ENCODE measurements at regions not wholly inside any gene's neighbourhood (a gene's known extent, or its start where the extent isn't known, plus 50 kb on each side); places are given as distances from the start of the nearest gene placed in this dataset.
"Not testable (repeated sequence)": the region's sequence is repeated elsewhere in the genome, so short reads cannot be mapped to it uniquely, and the experiment has no call there.

DNA sequence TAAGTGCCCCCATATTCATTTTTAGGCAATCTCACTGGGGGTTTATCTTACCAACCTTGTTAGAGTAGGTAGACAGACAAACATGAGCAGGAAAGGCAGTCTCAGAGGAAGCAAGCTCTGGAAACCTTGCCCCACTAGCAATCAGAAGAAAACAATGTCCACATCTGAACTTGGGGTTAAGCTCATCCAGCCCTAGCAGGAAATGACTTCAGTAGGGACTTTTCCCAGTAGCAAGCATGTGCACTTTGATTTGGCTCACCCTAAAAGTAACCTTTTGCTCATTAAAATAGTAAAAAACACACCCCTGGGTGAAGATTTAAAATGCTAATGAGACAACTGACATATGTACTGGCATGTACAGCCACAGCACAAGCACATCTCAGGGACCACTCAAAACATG lies 175.5 kb downstream of the AKAIN1 start:
- DNase-seq (ENCODE audit: low spot score) = no peak

DNA sequence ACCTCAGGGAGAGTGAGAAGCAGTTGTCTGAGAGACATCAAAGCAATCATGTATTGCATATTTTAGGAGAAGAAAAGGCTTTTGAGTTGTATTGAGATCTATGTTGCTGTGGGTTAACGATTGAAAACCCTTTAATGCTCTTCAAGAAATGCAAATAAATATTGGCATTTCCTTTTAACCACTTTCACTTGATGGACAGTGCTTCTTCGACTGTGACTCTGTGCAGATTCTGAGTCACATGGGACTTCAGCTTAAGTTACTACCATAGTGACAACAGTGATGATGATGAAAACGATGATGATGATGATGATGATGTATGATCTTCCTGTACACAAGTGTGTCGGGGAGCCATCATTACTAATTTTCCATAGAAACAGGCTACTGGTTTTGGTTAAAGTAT lies 181.8 kb downstream of the AKAIN1 start:
- no peak for DNase-seq (ENCODE audit: low spot score)

DNA sequence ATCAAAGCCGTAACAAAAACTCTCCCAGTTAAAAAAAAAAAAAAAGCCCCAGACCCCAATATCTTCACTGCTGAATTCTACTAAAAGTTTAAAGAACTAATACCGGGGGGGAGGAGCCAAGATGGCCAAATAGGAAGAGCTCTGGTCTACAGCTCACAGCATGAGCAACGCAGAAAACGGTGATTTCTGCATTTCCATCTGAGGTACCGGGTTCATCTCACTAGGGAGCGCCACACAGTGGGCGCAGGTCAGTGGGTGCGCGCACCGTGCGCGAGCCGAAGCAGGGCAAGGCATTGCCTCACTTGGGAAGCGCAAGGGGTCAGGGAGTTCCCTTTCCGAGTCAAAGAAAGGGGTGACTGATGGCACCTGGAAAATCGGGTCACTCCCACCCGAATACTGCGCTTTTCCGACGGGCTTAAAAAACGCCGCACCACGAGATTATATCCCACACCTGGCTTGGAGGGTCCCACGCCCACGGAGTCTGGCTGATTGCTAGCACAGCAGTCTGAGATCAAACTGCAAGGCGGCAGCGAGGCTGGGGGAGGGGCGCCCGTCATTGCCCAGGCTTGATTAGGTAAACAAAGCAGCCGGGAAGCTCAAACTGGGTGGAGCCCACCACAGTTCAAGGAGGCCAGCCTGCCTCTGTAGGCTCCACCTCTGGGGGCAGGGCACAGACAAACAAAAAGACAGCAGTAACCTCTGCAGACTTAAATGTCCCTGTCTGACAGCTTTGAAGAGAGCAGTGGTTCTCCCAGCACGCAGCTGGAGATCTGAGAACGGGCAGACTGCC lies 192.8 kb downstream of the AKAIN1 start:
- not testable (repeated sequence) for DNase-seq (ENCODE audit: low spot score)

DNA sequence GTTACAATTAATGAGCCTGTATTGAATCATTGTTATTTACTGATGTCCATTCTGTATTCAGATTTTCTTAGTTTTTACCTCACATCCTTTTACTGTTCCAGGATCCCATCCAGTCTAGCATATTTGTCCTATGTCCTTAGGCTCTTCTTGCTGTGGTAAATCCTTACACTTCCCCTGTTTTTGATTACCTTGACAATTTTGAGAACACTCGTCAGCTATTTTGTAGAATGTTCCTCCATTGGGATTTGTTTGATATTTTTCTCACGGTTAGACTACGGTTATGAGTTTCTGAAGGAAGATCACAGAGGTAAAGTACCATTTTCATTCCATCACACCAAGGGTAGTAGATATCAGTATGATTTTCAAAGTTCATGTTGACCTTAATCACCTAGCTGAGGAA lies 202.3 kb downstream of the AKAIN1 start:
- no peak for DNase-seq (ENCODE audit: low spot score)

DNA sequence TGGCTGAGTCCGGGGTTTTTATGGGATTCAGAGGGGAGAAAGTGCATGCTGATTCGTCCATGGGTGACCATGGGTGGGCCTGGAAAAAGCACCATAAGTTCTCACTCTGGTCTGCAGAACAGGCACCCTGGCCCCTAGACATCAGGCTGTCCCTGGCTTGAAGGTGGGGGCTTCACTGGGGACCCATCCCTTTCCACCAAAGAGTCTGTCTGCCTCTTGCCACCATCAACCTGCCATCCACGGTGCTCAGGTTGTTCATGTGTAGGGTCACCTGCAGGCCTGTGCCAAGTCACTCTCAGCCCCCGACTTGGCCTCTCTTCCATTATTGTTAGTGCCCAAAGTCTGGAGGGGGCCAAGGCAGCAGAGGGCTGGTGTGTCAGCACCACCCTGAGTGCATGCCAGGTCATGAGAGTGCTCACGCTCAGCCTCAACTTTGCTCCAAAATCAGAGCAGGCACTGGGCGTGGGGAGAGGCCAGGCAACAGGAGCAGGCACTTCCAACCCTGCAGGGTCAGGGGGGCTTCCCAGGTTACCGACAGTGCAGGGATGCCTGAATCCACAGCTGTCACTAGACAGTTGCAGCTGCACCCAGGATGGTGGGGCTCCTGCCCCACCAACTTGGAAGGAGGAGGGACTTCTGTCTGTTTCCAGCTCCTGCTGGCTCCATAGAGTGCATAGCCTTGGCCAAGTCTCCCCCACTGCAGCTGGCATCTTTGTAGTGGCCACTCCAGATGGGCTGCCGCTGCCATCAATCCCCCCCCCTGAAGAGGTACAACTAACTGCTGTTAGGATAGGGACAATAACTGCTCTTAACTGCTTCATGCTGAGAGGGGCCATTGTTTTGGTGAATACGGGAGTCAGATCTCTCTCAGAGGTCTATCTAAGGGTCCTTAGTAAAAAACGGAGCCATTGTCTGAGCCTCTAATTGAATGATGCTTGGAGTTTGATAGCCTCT lies 209.3 kb downstream of the AKAIN1 start:
- DNase-seq (ENCODE audit: low spot score) = no peak

DNA sequence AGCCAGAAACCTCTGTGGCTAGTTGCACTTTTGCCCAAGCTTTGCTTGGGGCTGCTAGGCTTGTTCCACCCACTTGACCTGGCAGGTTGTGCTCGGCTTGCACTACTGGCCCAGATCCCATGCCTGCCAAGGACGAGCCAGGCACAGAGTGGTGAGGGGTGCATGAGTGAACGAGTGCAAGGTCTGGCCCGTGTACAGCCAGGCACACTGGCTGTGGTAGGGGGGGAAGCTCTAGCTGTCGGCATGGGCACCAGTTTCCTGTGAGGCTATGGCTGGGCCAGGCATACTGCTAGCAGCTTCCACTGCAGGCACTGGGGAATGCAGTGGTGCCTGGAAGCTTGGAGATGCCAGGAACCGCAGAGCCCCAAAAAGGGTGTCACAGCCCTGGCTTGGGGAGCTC lies 210.4 kb downstream of the AKAIN1 start:
- no peak for DNase-seq (ENCODE audit: low spot score)

DNA sequence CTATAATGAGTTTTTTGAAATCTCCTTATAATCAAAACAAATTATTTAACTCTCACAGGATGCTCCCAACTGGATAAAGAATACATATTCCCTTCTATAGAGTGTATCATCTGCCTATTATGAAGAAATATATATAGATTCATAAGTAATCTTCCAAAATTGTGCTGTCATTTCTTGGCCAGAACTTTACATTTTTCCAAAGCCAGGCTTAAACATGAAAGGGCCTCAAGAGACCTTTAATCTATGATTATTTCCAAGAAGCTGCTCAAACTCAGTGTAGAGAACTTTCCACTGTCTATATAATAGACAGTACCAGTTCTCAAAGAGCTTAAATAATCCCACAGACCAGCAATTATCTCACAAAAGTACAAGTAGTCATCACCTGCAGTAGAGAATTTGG lies 211.0 kb downstream of the AKAIN1 start:
- no peak for DNase-seq (ENCODE audit: low spot score)

DNA sequence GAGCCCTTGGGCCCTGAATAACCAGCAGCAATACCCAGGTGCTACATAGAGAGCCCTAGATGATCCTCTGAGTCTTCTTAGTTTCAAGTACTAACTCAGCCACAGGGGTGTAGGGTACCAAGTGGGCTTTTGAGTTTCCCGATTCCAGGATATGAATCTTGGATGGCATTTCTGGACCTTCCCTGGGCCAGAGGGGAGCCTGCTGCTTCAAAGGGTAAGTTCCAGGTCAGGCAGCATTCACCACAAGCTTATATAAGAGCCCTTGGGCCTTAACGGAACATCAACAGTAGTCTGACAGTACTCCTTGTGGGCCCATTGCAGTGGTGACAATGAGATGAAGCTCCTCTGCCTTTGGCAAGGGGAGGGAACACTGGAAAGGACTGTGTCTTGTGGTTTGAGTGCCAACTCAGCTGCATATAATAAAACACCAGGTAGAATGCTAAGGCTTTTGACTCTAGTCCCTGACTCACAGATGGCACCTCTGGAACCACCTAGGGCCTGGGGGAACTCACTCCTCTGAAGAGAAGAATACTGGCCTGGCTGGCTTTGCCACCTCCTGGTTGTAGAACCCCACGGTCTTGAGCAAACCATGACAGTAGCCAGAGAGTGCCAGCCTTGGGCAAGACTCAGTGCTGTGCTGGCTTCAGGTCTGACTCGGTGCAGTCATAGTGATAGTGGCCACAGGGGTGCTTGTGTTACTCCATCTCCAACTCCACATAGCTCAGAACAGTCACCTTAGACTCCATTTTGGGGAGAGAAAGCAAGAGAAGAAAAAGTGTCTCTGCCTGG lies 235.7 kb downstream of the AKAIN1 start:
- no peak for DNase-seq (ENCODE audit: low spot score)

DNA sequence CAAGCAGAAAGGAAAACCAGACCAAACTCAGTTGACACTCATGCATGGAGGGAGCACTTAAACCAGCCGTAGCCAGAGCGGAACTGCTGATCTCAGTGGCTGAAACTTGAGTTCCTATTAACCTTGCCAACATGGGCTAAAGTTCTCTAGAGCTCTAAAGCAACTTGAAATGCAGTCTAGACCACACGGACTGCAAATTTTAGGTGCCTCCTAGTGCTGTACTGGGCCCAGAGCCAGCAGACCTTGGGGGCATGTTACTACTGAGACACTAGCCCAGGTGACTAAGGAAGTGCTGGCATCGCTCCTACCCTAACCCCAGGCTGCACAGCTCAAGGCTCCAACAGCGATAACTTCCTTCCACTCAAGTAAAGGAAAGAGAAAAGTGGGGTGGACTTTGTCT lies 236.5 kb downstream of the AKAIN1 start:
- no peak for DNase-seq (ENCODE audit: low spot score)

DNA sequence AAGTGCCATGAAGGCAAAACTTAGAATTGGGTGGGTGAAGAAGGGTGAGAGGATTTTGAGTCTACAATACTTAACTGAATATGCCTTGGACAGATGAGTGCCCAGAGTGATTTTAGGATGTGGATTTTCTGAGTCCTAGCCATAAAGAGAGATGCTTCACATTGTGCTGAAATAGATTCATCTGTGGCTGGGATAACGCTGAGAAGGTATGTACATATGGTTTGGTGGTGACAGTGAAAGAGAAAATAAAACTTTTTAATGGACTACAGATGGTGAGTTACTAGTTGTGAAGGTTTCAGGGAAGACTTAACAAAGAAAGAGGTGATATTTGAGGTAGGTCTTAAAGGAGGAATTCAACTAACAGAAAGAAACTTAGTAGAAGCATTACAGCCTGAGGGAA lies 265.8 kb downstream of the AKAIN1 start:
- DNase-seq (ENCODE audit: low spot score) = no peak

DNA sequence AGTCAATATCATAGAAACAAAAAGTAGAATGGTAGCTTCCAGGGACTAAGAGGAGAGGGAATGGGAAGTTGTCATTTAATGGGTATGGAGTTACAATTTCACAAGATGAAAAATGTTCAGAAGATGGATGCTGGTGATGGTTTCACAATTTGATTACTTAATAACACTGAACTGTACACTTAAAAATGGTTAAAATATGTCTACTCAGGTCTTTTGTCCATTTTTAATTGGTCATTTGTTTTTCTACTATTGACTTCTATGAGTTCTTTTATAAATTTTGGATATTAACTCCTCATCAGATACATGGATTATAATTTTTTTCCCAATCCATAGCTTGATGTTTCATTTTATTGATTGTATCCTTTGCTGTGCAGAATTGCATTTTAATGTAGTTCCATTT lies 275.5 kb downstream of the AKAIN1 start:
- DNase-seq (ENCODE audit: low spot score) = no peak

DNA sequence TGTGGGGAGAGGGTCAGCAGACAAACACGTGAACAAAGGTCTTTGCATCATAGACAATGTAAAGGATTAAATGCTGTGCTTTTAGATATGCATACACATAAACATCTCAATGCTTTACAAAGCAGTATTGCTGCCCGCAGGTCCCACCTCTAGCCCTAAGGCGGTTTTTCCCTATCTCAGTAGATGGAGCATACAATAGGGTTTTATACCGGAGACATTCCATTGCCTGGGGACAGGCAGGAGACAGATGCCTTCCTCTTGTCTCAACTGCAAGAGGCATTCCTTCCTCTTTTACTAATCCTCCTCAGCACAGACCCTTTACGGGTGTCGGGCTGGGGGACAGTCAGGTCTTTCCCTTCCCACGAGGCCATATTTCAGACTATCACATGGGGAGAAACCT lies 279.5 kb downstream of the AKAIN1 start:
- not testable (repeated sequence) for DNase-seq (ENCODE audit: low spot score)

DNA sequence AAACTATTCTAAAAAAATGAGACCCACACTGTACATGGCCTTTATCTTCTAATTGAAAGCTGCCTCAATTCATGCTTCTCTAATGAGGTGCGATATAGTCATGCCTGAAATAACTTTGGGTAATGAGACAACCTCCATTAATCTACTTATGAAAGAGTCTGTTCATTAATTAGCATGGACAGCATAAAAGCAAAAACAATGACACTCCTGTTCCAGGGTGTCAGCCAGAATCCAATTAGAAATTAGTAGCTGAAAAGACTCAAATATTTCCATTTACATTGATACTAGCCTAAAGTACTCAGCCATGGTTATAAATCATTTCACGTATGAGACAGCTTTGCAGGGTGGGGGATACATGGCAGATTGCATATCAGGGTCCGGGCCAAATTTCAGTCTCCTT lies 288.7 kb downstream of the AKAIN1 start:
- DNase-seq (ENCODE audit: low spot score) = no peak

DNA sequence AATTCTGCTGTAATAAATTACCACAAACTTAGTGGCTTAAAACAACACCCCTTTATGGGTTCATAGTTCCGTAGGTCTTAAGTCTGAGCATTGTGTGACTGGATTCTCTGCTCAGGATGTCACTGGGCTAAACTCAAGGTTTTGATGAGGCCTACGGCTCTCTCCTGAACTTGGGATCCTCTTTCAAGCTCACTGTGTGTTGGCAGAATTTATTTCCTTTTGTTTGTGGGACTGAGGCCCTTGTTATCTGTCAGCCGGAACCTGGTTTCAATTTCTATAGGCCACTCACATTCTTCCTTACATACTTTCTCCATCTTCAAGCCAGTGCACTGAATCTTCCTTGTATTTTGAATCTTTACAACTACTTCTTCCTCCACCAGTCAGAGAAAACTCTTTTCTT lies 290.2 kb downstream of the AKAIN1 start:
- no peak for DNase-seq (ENCODE audit: low spot score)

DNA sequence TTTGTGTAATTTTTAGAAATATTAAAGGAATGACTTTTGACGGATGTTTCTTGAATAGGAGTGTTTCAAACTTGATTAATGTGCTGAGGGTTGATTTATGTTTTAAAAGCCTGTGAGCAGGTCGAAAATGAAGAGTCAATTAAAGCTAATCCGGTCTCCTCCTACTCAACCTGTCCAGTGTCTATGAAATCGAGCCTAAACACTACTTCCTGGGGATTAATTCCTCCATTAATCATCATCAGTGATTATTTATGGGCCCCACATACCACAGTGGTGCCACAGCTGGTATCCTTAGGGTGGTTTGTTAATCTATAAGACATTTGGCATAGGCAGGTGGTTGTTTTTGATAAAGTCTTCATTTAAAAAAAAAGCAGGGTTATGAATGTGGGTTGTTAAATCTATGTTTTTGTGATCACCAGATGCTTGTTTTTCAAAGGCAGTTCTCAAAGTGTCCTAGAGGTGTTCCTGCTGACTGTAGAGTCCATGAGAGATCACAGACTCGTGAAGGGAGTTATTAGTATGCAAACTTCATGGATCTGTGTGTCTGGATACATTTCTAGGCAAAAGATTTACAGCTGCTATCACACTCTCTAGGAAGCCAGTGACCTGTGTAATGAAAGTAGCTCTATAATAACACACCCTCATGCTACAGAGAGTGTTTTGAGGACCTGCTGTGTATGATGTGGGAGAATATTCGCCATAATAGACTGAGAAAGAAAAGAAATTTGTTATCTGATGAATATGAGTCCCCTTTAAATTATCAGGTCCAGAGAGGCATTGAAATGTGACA lies 308.6 kb downstream of the AKAIN1 start:
- DNase-seq (ENCODE audit: low spot score) = no peak

DNA sequence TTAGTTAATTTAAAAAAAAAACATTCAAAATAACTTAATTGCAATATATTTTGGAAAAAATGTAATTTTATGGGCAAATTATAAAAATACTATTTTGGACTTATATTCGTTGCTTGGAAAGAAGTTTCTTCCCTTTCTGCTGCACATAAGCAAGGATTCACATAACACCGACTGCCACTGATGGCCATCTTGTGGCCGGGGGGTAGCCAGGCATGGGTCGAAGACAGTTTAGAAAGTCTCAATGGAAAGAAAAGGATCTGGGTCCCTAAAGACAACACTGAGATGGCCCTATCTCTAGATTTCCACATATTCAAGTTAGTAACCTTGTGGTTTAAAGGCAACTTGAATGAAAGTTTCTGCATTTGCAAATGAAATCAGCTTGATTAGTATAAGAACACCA lies 318.6 kb downstream of the AKAIN1 start:
- no peak for DNase-seq (ENCODE audit: low spot score)

DNA sequence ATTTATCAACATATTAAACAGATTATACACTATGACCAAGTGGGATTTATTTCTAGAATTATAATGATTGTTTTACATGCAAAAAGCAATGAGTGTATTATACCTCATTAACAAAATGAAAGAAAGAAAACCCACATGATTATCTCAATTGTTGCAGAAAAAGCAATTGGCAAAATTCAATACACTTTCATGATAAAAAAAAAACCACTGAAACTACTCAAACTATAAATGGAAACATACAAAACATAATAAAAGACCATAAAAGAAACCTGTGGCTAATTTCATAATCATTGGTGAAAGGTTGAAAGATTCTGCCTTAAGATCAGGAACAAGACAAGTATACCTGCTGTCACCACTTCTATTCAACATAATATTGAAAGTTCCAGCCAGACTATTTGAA lies 325.9 kb downstream of the AKAIN1 start:
- DNase-seq (ENCODE audit: low spot score) = no peak

DNA sequence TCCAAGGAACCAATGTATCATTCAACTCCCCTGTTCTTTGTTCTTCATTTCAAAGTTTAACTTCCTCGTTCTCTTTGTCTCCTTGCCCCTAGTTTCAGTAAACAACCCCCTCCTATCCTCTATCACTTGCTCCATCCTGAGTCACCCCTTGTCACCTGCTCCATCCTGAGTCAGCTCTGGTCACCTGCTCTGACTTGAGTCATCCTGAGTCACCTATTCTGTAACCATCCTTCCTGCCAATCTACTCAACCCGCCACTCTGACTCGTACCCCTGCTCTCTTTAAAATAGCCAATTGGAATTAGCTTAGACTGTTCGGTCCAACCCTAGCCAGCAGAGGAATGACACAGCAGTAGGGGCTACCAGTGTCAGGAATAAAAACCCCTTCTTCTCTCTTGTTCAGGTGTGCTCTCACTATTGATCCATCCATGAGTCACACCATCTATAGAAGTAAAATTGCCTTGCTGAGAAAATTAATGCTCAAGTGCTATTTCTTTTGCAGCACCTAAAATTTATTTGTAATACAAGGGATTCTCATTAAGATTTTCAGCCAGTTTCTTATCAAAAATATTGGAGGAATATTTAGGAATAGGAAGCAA lies 326.8 kb downstream of the AKAIN1 start:
- DNase-seq (ENCODE audit: low spot score) = peak; percentile 8

DNA sequence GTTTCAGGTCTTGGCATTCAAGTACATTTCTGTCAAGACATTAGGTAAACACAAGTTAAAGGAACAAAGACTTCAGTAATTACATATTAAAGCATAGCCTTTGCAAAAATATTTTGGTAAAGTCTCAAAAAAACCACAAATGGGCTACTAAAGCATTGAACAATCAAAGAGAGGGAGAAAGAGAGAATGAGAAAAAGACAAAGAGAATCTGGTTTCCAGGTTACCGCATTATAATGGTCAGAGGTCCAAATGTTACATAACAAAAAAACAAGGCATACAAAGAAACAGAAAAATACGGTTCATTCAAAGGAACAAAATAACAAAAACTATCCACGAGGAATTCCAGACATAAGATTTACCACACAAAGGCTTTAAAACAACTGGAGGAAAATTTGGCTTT lies 327.9 kb downstream of the AKAIN1 start:
- DNase-seq (ENCODE audit: low spot score) = no peak

DNA sequence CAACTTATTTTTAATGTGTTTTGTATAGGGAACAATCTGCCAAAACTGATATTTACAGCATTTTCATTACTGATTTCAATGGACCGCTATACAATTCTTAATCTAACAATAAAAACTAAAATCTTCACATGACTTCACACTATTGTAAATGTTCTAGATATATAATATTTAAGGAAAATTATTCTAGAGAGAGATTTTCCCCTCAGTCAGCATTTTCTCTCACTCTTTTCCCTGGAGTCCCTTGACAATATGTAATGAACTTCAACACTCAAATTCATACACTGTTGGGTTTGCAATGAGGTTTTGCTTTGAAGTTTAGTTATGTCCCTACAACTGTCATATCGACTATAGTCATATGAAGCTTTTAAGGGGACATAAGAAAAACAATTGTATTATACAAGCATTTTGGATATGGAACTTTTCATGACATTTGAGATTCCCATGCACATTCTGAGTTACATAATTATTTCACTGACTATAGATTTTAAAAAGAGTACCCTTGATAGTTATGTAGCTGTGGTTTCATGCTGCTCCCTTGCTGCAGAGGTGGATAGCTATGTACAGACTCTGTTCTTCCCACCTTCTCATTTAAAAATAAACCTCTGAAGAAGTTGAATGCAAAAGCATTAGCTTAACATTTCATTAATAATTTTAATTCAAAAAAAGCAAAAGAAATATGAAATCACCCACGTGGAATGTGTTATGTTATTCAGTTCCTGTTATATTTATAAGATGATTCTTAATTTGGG lies 338.5 kb downstream of the AKAIN1 start:
- DNase-seq (ENCODE audit: low spot score) = no peak

DNA sequence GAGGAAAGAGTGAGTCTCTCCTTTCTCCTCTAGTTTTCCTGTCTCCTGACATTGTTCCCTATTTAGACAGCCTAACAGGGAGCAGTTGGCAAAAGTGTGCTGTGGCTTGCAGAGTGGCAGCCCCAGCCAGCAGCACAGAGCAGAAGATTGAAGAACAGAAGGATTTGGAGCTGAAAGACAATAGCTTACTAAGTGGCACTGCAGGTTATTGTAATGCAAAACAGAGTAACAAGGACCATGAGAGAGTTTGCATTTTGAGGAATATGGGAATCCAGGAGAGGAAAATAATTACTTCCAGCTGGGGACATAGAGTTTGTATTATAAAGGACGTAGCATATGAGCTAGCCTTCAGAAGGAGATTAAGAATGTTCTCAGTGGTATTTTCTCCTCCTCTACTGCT lies 342.4 kb downstream of the AKAIN1 start:
- DNase-seq (ENCODE audit: low spot score) = no peak

Measured in kidney tubule cell (primary cell).